ENCODE measurements at regions not wholly inside any gene's neighbourhood (a gene's known extent, or its start where the extent isn't known, plus 50 kb on each side); places are given as distances from the start of the nearest gene placed in this dataset.

GRCh38 chr5:36786448-36787012 lies 90.0 kb upstream of the NIPBL start:
- no peaks in the 10 kb centered on the region for H3K9me3 ChIP-seq
- H3K36me3 Mint-ChIP-seq (ENCODE audit: insufficient read depth, unreplicated experiment), result no peaks in the 10 kb centered on the region
- DNase-seq, result no peak
- peaks cover 14% of the 10 kb centered on the region; the same call in 1 of the 2 replicates for H3K4me1 ChIP-seq
- H3K4me1 Mint-ChIP-seq (ENCODE audit: low read depth, unreplicated experiment), result peaks cover 21% of the 10 kb centered on the region
- H3K4me3 Mint-ChIP-seq (ENCODE audit: unreplicated experiment), result no peak overlapping the region
- intact Hi-C loops (cut with micrococcal nuclease; ENCODE audit: unreplicated experiment), result no loop called here
- CTCF ChIA-PET, result interaction anchor here (1.0 kb wide), 1 partner anchor 10 kb away, joined by 3 read pairs; no protein-coding TSS in a partner anchor
- POLR2A ChIA-PET, result no interaction called here
- no peaks in the 10 kb centered on the region for H3K36me3 ChIP-seq (ENCODE audit: control insufficient read depth, insufficient read depth, low read length)
- no peak overlapping the region for H3K27ac Mint-ChIP-seq (ENCODE audit: unreplicated experiment)
- H3K27me3 Mint-ChIP-seq (ENCODE audit: insufficient read depth, unreplicated experiment), result no peaks in the 10 kb centered on the region
- no peaks in the 10 kb centered on the region for H3K9me3 Mint-ChIP-seq (ENCODE audit: unreplicated experiment)
- no peaks in the 10 kb centered on the region for H3K27me3 ChIP-seq (replicated peaks; ENCODE audit: control insufficient read depth, insufficient read depth, low read length)
- H3K4me3 ChIP-seq (ENCODE audit: low read depth, low read length), result no peak overlapping the region
- BruUV-seq (replicated peaks), result no TSS peak
- TF ChIP-seq CTCF (IDR thresholded peaks at IDR 0.05; ENCODE audit: insufficient read depth in 1 of 2, low read depth in 1 of 2, low read length in 1 of 2, severe bottlenecking in 1 of 2, unreplicated experiment in 1 of 2), result no peak

- H3K4me1 ChIP-seq, result peaks cover 14% of the 10 kb centered on the region; the same call in 1 of the 2 replicates
- peak in 1 of 2 experiments; percentile 6 for DNase-seq
- TF ChIP-seq CTCF (IDR thresholded peaks at IDR 0.05; ENCODE audit: insufficient read depth in 1 of 2, low read depth in 1 of 2, low read length in 1 of 2, severe bottlenecking in 1 of 2, unreplicated experiment in 1 of 2), result no peak
- Mint-ChIP-seq H3K36me3 (ENCODE audit: insufficient read depth, unreplicated experiment) (no peaks in the 10 kb centered on the region), H3K27me3 (ENCODE audit: insufficient read depth, unreplicated experiment) (peaks cover 7% of the 10 kb centered on the region), H3K9me3 (ENCODE audit: unreplicated experiment) (no peaks in the 10 kb centered on the region), H3K4me1 (ENCODE audit: low read depth, unreplicated experiment) (peaks cover 21% of the 10 kb centered on the region), H3K4me3 (ENCODE audit: unreplicated experiment) (no peak overlapping the region), H3K27ac (ENCODE audit: unreplicated experiment) (no peak overlapping the region)
- intact Hi-C loops (cut with micrococcal nuclease; ENCODE audit: unreplicated experiment), result loop anchor here (2.0 kb wide), 1 partner anchor 43 kb away; no protein-coding TSS in a partner anchor
- H3K36me3 ChIP-seq (ENCODE audit: control insufficient read depth, insufficient read depth, low read length), result no peaks in the 10 kb centered on the region
- POLR2A ChIA-PET, result no interaction called here
- H3K27me3 ChIP-seq (replicated peaks; ENCODE audit: control insufficient read depth, insufficient read depth, low read length), result no peaks in the 10 kb centered on the region
- no TSS peak for BruUV-seq (replicated peaks)
- no peak overlapping the region for H3K4me3 ChIP-seq (ENCODE audit: low read depth, low read length)
- CTCF ChIA-PET, result interaction anchor here (1.0 kb wide), 1 partner anchor 11 kb away, joined by 3 read pairs; no protein-coding TSS in a partner anchor
- no peaks in the 10 kb centered on the region for H3K9me3 ChIP-seq
Measured at GRCh38 chr5:36787365-36788093, 89.0 kb upstream of the NIPBL start.

GRCh38 chr5:36790847-36791246 lies 85.7 kb upstream of the NIPBL start:
- no peak overlapping the region for H3K4me3 ChIP-seq (ENCODE audit: low read depth, low read length)
- no peaks in the 10 kb centered on the region for H3K9me3 Mint-ChIP-seq (ENCODE audit: unreplicated experiment)
- H3K4me3 Mint-ChIP-seq (ENCODE audit: unreplicated experiment), result no peak overlapping the region
- H3K27ac Mint-ChIP-seq (ENCODE audit: unreplicated experiment), result no peak overlapping the region
- BruUV-seq (replicated peaks), result no TSS peak
- CTCF ChIA-PET, result no interaction called here
- peaks cover 21% of the 10 kb centered on the region for H3K4me1 Mint-ChIP-seq (ENCODE audit: low read depth, unreplicated experiment)
- no peak for DNase-seq
- H3K4me1 ChIP-seq, result peaks cover 14% of the 10 kb centered on the region; the same call in 1 of the 2 replicates
- no peaks in the 10 kb centered on the region for H3K36me3 ChIP-seq (ENCODE audit: control insufficient read depth, insufficient read depth, low read length)
- H3K36me3 Mint-ChIP-seq (ENCODE audit: insufficient read depth, unreplicated experiment), result no peaks in the 10 kb centered on the region
- H3K9me3 ChIP-seq, result no peaks in the 10 kb centered on the region
- no peak for TF ChIP-seq CTCF (IDR thresholded peaks at IDR 0.05; ENCODE audit: insufficient read depth in 1 of 2, low read depth in 1 of 2, low read length in 1 of 2, severe bottlenecking in 1 of 2, unreplicated experiment in 1 of 2)
- peaks cover 11% of the 10 kb centered on the region for H3K27me3 Mint-ChIP-seq (ENCODE audit: insufficient read depth, unreplicated experiment)
- H3K27me3 ChIP-seq (replicated peaks; ENCODE audit: control insufficient read depth, insufficient read depth, low read length), result no peaks in the 10 kb centered on the region
- intact Hi-C loops (cut with micrococcal nuclease; ENCODE audit: unreplicated experiment), result no loop called here
- POLR2A ChIA-PET, result no interaction called here
